UCSD-AML1 (cell line): ENCODE measurements at regions not wholly inside any gene's neighbourhood (a gene's known extent, or its start where the extent isn't known, plus 50 kb on each side); places are given as distances from the start of the nearest gene placed in this dataset.
"Not testable (repeated sequence)": the region's sequence is repeated elsewhere in the genome, so short reads cannot be mapped to it uniquely, and the experiment has no call there.

Experiments
- DNase-seq: peaks from one replicate; lab custom pipeline; 2025; ENCODE audit not compliant: unreplicated experiment; lab: John Stamatoyannopoulos, UW

- DNase-seq: not testable (repeated sequence)
Observed at GRCh38 chr11:49817705-49818430, 134.3 kb upstream of the OR4C13 start.

- not testable (repeated sequence) for DNase-seq
Observed at GRCh38 chr11:49823188-49823587, 129.0 kb upstream of the OR4C13 start.

GRCh38 chr11:49850541-49850940, 101.7 kb upstream of the OR4C13 start:
- DNase-seq: not testable (repeated sequence)

GRCh38 chr11:49851511-49851910, 100.7 kb upstream of the OR4C13 start:
- DNase-seq: no peak

- DNase-seq: no peak
Observed at GRCh38 chr11:49851971-49852389, 100.2 kb upstream of the OR4C13 start.

GRCh38 chr11:49888875-49889274, 63.3 kb upstream of the OR4C13 start:
- not testable (repeated sequence) for DNase-seq

- DNase-seq: not testable (repeated sequence)
Observed at GRCh38 chr11:49891910-49892671, 60.1 kb upstream of the OR4C13 start.

- DNase-seq: not testable (repeated sequence)
Observed at GRCh38 chr11:49893442-49893841, 58.7 kb upstream of the OR4C13 start.
